ENCODE measurements at regions not wholly inside any gene's neighbourhood (a gene's known extent, or its start where the extent isn't known, plus 50 kb on each side); places are given as distances from the start of the nearest gene placed in this dataset.

DNA sequence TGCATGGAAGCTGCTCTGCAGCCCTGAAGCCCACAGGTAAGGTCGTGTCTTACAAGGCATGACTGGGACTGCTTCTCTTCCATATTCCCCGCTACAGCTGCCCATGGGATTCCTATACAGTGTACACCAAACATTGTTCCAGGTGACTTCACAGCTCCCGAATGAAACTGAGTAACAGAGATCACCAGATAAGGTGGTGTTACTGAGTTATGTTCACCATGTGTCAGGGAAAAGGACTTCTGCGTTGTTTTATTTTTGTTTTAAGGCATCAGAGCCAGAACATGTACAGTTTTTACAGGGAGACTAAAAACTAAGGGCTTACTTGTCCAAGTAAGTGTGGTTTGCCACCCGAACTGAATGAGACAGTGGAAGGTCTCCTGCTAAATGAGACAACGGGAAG lies 138.3 kb downstream of the CD83 start:
- DNase-seq = no peak

DNA sequence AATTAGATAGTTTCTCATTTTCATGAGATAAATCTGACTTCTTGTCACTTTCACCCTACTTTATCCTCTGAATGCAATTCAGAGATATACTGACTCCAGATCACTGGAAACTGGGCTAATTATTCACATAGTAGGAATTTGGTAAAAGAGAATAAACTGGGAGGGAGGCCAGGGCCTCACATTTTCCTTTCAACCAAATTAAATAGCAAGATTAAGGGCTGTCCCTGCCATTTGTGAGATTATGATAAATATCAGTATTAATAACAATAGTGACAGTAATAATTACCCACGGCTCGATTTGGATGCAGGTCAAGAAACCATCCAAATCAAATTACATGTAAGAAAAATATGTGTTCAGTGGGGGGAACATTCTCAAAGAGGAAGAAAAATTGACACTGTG lies 140.5 kb downstream of the CD83 start:
- DNase-seq = no peak

DNA sequence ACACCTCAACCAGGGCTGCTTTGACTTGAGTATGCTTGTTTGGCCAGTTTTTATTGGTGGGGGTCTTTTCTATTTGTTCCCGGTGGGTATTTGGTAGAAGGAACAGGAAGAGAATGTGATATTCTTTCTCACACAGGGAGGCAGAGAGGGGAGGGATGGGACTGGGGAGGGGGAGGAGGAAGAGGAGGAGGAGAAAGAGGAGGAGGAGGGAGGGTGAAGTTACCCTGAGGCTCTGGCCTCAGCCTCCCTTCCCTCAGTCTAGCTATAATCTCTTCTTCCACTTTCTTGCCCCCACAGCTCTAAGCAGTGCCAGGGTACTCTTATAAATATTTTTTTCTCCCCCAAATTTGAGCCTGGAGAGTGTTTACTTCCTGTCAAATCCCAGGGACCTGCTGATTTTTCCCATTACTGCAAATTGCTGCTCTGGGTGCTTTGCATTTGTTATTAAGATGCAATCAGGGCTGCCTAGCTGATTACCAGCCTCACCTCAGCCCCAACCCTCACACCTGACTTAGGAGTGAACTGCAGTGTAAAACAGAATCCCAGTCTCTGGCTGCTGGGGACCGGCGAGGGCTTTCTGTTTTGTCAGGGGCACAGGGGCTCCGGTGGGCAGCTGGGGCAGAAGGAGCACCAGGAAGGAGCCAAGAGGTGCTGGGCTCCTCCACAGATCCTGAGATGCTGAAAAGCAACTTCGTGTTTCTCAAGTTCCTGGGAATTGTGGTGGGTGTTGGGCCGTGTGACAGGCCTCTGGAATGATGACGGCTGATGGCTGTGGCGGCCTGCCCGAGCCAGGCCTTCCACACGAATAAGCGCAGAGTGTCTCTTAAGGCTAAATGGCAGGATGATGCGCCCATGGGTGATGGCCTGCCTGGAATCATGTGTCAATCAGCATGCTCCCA lies 141.4 kb downstream of the CD83 start:
- no peak for DNase-seq

DNA sequence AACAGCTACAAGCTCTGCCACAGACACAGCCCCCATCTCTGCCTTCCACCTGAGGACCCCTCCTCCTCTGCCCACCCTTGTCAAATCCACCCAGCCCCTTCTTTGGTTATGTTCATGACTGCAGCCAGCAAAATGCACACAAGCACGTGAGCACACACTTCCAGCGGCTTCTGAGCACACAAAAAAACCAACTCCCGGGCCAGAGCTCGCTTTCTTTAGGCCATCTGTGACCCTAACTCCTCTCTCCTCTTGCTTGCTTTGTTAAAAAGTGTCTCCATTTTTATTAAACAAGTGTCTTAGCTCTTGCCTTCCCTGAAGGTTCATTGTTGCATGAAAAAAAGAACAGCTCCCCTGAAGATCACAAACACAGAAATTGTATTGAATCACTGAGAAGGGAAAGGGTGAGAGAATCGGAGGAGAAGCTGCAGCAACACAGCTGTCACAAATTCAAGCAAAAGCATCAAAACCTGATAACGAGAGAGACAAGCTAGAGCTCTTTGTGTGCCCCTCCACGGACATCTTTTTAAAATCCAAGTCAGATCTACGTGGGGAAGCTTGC lies 142.1 kb downstream of the CD83 start:
- no peak for DNase-seq

DNA sequence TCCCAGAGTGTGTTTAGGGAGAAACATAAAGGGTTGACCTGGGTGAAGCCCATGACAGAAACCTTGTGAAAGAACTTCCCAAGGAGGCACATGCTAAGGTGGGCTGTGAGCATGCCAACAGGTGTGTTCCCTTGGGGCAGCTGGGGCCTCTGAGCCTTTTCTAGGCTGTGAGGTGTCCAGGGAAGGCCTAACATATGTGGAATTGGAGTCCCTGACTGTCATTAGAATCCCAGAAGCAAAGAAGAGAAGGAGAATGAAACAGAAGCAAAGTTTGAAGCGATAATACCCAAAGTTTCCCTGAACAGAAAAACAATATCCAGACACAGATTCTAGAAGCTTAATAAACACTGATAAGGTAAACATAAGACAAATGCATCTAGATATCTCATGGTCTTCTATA lies 143.3 kb downstream of the CD83 start:
- DNase-seq = no peak

DNA sequence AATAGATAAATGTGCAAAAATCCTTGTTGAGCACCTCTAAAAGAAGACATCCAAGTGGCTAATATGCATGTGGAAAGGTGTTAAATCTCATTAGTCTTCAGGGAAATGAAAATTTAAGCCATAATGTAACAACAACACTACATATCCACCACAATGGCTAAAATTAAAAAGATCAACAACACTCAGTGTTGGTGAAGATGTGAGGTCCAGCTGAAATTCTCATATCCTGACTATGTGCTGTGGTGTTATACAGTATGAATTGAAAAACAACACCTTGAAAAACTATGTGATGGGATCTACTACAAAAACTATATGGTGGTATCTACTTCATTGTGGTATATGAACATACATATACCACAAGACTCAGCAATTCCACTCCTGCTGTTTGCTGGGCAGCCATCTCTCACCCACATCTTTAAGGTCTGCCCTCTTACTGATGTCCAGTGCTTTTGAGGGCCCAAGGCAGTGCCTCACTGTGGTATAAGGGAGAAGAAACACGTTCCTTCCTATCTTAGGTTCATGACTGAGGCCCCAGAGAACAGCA lies 146.4 kb downstream of the CD83 start:
- no peak for DNase-seq

DNA sequence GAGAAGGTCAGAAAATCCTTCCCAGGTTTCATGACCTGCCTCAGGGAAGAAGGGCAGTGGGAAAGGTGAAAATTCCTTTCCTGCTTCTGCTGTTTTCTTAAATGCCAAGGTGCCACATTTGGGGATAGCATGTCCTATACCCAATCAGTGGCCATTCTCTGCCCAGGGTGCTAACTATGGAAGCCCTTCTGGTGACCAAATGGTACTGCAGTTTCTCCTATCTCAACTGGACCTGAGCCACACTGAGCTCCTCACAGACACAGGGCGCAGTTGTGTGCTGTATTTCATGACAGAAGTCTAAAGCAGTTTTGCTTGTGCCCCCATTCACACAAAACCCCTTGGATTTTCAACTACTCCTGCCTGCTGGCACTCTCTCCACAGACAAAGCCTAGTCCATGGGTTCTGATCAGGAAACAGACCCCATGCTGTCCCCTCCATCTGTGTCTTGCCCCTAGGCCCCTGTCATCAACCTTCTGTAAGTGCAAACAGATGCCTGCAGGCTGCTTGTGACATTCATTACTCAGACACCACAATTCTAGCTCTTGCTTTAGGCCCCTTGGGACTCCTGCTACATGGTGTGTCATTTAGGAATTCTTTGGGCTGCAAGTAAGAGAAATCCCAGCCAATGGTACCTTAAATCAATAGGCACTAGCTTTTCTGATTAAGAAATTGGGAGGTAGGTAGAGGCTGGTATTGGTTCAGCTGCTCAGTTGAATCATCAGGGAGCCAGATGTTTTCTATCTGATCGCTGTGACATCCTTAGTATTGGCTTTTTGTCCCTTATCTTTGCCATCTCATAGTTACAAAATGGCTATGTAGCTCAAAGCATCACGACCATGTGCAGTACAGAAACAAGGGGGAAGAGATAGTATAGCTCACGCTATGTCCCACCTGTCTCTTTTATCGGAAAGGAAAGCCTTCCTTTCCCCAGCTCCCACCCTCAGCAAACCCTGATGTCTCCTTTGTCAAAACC lies 147.8 kb downstream of the CD83 start:
- DNase-seq = peak; percentile 42 to 80

DNA sequence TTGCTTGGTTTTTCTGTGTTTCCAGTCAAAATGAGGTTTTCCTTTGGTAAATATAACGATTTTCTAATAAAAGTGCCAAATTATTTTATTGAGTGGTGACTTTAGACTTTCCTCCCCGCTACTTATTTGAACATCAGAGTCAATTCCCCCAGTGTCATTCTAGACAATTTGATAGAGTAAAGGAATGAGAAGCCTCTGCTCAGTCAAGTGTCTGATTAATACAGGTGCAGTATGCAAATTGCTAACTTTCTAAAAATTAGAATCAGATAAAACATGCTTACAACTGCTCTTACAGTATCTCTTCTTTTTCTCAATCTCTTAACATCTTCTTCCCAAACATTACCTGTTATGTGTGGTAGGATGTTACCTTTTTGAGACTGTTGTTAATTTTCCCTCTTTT lies 148.7 kb downstream of the CD83 start:
- no peak for DNase-seq

DNA sequence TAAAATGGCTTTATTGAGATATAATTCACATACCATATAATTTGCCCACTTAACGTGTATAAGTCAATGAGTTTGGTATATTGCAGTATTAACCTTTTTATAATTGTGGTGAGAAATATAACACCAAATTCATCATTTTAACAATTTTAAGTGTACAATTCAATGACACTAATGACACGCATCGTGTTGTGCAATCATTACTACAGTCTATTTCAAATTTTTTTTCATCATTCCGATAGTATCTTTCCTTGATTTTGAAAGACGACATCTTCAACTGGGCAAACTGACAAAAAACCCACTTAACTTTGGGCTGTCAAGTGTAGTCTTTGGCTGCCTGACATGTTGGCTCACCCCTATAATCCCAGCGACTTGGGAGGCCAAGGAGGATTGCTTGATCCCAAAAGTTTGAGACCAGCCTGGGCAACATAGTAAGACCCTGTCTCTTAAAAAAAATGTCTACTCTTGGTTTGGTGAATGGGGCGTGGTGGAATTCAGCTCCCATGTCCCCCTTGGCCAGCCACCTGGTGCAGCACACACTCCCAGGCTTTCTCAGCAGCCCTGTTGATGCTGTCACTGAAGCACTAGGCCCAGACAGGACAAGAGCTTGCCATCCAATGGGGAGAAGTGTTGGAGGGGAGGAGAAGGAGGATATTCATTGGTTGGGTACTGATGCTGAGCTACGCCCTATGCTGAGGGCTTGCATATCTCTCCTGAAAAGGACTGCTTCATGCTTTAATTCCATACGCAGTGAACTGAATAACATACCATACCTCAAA lies 150.5 kb downstream of the CD83 start:
- DNase-seq = no peak

DNA sequence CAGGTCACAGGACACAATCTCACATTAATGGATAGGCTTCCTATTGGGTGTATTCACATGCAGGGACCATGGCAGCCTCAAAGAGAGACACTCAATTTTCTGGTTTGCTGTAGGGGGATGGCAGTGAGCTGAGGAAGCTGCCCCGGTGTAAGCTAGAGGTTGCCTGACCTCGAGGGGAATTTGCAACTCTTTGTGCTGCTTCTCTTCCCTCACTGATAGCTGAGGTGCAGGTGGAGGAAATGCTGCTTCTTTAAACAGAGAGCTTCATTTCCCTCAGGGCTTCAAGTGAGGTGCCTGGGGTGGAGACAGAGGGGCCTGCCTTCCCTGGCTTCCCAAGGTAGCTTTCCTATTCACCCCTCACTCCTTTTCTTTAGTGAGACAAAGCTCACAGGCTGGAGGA lies 151.9 kb downstream of the CD83 start:
- no peak for DNase-seq

DNA sequence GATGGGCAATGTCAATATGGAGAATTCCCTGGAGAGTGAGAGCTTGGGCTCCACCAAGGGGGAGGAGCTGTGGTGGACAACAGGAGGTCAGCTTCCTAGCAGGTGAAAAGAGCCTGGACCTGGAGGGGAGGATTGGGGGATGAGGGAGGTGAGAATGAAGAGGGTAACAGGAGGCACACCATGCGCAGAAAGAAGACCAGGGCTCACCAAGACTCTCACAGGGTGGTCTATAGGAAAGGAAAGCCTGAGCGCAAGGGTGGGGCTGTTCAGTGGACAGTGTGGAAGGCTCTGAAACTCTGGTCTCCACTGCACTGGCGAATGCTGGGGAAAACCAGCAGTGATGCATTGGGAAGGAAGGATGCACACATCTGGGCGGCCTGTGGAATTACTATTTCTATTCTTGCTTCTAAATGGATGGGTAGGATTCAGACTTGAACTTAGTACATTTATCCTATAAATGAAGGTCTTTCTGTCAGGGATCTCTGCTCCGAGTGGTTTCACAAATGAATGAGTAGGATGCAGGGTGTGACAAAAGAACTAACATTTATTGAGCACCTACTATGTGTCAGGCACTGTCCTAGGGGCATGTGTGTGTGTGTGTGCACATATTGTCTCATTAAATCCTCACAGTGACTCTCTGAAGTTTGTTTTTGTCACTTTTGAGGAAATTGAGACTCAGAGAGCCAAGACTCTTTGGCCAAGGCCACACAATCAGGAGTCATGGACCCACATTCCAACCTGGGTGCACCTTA lies 152.7 kb downstream of the CD83 start:
- no peak for DNase-seq

DNA sequence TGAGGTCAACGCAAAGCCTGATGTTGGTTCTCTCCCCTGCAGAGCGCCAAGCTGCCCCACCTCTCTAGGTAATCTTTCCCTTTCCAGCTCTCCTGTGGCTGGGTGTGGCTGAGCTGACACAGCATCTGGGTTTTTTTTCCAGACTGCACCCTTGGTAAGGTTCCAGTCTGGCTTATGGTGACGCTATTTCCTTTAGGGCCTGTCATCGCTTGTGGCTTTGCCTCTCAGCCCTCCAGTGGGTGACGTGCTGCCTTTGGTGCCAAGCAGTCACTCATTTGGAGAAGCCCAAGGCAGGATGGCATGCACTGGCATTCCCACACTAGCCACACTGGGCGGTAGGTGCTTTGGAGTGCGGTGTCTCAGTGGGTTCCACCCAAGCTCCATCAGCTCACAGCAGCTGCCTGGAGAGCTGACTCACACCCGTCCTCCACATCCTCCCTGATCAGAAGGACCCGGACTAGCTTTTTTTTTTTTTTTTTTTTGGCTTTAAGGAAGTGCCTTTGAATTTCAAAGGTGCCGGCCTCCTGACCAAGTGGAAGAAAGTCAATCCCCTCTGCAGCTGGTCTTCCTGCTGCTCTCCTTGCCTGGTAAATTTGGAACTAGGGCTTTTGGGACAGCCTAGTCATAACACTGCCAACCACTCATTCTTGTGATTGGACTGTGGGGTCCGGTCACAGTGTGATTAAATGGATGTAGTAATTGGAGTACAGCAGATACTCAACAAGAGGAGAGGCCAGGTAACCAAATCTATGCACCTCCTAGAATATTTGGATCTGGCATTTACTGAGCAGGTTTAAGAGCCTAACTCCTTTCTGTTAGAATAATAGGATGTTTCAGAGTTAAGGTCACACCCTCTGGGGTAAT lies 153.6 kb downstream of the CD83 start:
- no peak for DNase-seq

DNA sequence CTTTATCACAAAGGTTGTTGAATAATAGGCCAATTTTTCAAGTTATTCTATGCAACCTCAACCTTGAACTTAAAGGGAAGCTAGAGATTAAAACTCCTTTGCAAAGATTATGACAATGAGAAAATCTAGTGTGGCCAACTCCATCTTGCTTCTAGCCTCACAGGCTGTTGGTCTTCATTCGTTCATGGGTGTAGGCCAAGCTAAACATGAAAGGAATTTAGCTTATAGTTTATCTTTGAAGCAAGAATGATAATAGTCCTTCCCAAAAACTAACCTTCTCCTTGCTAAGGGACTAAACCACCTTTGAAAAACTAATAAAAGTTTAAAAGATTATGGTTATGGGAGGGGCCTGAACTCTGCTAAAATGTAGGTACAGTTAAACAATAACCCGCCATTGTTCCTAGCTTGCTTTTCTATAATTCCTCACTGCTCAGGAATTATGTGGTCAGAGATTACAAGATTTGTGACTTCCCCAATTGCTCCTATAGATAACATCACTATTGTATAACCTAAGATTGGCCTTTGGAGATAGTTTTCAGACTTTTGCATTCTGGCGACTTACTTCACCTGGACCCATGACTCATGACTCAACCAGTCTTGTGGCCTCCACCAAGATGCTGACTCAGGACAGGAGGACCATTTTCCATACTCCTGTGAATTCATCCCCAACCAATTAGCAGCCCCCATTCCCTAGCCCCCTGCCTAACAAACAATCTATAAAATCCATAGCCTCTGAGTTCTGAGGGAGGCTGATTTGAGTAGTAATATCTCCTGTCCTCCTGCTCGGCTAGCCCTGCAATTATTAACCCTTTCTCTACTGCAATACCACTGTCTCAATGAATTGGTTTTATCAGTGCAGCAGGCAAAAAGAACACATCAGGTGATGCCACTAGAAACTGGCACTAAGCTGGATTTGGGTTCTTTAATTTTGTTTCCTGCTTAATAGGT lies 154.5 kb downstream of the CD83 start:
- DNase-seq = no peak

DNA sequence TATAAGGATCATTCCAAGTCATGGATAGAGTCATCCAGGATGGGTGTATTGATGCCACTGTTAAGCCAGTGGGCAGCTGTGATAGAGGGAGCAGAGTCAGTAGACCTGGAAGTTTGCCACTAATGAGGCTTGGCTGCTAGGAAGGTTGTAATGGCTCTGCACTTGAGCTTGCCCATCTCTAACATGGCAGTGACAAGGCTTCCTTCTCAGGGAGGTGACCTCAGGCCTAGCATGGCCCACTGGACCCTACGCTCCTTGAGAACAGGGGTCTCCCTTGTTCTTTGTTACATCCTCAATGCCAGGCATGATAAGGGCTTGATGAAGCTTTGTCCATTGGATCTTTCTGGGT lies 155.1 kb downstream of the CD83 start:
- no peak for DNase-seq

DNA sequence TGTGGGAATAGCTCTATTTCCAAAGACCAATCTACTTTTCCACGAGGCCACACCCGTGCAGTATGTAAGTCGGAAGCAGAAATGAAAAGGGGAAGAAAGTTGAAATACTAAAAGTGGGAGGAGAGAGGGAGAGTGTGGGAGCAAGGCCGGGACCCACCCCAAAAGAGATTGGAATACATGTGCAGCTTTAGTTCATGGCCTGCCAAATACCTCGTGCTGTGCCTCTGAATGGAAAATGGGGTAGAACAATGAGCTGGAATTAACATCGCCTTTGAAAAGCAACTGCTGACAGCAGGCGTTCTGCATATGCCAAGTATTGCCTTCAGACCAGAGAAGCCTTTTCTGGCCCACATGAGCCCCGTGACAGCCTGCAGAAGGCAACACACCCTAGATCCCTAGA lies 155.6 kb downstream of the CD83 start:
- DNase-seq = no peak

DNA sequence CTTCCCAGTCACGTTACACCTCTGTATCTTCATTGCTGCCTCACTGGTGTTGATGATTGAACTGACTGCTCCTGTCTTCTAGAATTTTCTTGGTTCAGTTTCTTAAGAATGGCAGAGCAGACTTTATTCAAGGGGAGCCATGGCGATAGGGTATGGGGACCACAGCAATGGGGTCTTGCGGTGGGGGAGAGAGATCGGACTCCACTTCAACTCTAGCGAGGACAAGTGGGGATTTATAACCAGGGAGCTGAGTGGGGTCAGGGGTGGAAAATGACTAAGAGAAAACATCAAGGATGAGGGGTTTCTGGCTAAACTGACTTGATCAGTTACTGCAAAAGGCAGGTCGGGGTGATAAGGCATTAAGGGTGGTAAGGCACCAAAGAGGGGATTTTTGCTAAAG lies 156.4 kb downstream of the CD83 start:
- no peak for DNase-seq

DNA sequence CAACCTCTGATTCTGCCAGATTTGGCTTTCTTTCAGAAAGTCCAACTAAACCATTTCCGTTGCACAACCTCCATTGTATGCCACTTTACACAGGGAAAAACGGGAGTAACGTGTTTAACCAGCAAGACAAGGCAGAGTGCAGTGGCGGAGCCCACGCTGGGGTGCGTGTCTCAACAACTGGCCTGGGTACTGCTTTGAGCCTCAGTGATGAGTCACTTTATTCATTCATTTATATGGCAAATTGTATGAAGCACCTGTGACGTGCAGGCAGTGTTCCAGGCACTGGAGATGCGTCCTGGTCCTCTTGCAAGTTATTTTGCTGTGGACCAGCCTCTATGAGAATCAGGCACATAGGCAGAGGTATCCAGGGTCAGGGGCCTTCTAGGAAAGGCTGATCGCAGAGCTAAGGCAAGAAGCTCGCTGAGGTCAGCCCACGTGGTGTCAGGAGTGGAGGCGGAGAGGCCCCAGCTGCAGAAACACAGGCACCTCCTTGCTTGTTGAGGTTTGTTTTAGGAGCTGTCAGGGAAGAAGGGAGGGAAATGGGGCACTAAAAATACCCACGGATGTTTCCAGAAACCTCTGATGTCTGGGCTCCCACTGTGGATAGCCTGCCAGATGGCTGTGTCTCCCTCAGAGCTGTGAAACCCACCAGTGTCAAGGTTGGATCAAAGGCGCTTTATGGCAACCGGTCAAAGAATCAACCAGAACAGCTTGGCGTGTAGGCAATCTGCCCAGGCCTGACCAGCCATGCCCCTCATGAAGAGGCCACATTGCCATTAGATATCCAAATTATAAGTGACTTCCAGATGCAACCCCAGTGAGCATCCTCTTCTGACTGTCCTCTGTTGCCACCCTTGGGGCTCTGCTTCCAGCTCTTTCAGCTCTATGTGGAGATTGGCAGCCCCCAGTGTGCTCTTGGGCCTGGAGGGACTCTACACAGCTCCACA lies 157.2 kb downstream of the CD83 start:
- no peak for DNase-seq

DNA sequence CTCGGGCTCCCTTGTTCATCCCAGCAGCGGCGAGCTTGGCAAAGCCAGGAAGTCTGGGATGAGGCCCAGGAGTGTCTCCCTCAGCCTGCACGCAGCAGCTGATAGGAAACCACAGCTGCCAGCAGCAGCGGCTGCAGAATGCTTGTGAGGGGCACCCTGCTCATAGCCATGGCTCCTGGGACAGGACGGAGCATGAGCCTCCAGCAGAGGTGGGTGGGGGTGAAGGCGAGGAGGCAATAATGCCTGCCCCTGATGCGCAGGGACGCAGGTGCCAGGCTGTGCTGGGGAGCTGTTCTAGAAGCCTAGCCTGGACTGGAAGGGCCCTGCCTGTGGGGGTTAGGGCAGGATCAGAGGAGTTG lies 157.9 kb downstream of the CD83 start:
- no peak for DNase-seq

DNA sequence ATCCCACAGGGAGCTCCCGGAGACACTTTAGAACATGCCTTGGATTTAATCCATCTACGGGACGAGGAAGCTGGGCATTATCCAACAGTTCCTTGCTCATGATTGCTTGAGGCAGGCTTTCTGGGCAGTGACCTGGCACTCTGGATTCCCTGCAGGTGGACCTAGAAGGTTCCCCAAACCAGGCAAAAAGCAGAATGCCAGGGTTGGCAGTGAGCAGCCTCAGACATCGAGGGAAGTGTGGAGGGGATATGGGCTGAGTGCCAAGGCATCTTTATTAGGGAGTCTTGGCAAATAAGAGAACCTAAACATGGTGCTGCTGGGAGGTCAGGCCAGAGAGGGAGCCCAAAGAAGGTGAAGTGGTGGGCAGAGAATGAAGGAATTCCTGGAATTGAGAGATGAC lies 158.5 kb downstream of the CD83 start:
- no peak for DNase-seq

Measured in NCI-H524 (cell line).